H54 (cell line): ENCODE measurements at regions not wholly inside any gene's neighbourhood (a gene's known extent, or its start where the extent isn't known, plus 50 kb on each side); places are given as distances from the start of the nearest gene placed in this dataset.

Experiments
- DNase-seq: peaks from one replicate; pipeline ENCODE4 v3.0.0; 2011; ENCODE audit warnings: low spot score, mixed read lengths; ENCODE audit not compliant: insufficient read length
- FAIRE-seq: peaks from 3 replicates; lab custom pipeline; 2011; peaks lifted over from hg19 to GRCh38; lab: Jason Lieb, UNC
- POLR2A ChIP-seq: IDR thresholded peaks from 2 replicates; pipeline ENCODE4 v1.6.1; 2011; ENCODE audit warnings: low read depth, mild to moderate bottlenecking, low read length

GRCh38 chr13:89916551-89916950 lies 1430.9 kb upstream of the MIR17HG start:
- TF ChIP-seq POLR2A, result no peak
- FAIRE-seq (no peak), DNase-seq (no peak)

GRCh38 chr13:89920461-89920860 lies 1427.0 kb upstream of the MIR17HG start:
- TF ChIP-seq POLR2A, result no peak
- FAIRE-seq (no peak), DNase-seq (no peak)

GRCh38 chr13:89923052-89923451 lies 1424.4 kb upstream of the MIR17HG start:
- DNase-seq (no peak), FAIRE-seq (no peak)
- TF ChIP-seq POLR2A, result no peak

- TF ChIP-seq POLR2A, result no peak
- FAIRE-seq, result peak; percentile 52
- no peak for DNase-seq
These were observed 1423.8 kb upstream of the MIR17HG start for GRCh38 chr13:89923736-89924135.

- TF ChIP-seq POLR2A, result no peak
- DNase-seq, result no peak
- peak; percentile 93 for FAIRE-seq
These were observed 1422.4 kb upstream of the MIR17HG start for GRCh38 chr13:89925107-89925506.

- DNase-seq (no peak), FAIRE-seq (peak; percentile 38)
- TF ChIP-seq POLR2A, result no peak
These were observed 1416.6 kb upstream of the MIR17HG start for GRCh38 chr13:89930861-89931260.

- no peak for TF ChIP-seq POLR2A
- FAIRE-seq, result no peak
- DNase-seq, result no peak
These were observed 1414.6 kb upstream of the MIR17HG start for GRCh38 chr13:89932902-89933301.

- DNase-seq, result no peak
- no peak for TF ChIP-seq POLR2A
- peak; percentile 89 for FAIRE-seq
These were observed 1411.2 kb upstream of the MIR17HG start for GRCh38 chr13:89936256-89936655.

- FAIRE-seq (no peak), DNase-seq (no peak)
- TF ChIP-seq POLR2A, result no peak
These were observed 1410.1 kb upstream of the MIR17HG start for GRCh38 chr13:89937420-89937819.

- TF ChIP-seq POLR2A, result no peak
- DNase-seq (no peak), FAIRE-seq (no peak)
These were observed 1407.1 kb upstream of the MIR17HG start for GRCh38 chr13:89940383-89940782.

- TF ChIP-seq POLR2A, result no peak
- DNase-seq (no peak), FAIRE-seq (no peak)
These were observed 1404.3 kb upstream of the MIR17HG start for GRCh38 chr13:89943139-89943538.

GRCh38 chr13:89950225-89950624 lies 1397.3 kb upstream of the MIR17HG start:
- DNase-seq (no peak), FAIRE-seq (no peak)
- TF ChIP-seq POLR2A, result no peak

GRCh38 chr13:89951341-89951740 lies 1396.1 kb upstream of the MIR17HG start:
- DNase-seq, result no peak
- FAIRE-seq, result peak; percentile 64
- TF ChIP-seq POLR2A, result no peak

- TF ChIP-seq POLR2A, result no peak
- no peak for DNase-seq
These were observed 1393.9 kb upstream of the MIR17HG start for GRCh38 chr13:89953581-89953980.

GRCh38 chr13:89955773-89956172 lies 1391.7 kb upstream of the MIR17HG start:
- FAIRE-seq (no peak), DNase-seq (no peak)

More at GRCh38 chr13:89953581-89953980, 1393.9 kb upstream of the MIR17HG start:
- FAIRE-seq, result no peak

GRCh38 chr13:89959074-89959473 lies 1388.4 kb upstream of the MIR17HG start:
- FAIRE-seq, result no peak
- TF ChIP-seq POLR2A, result no peak
- DNase-seq, result no peak

More at GRCh38 chr13:89955773-89956172, 1391.7 kb upstream of the MIR17HG start:
- TF ChIP-seq POLR2A, result no peak
